ENCODE measurements at regions not wholly inside any gene's neighbourhood (a gene's known extent, or its start where the extent isn't known, plus 50 kb on each side); places are given as distances from the start of the nearest gene placed in this dataset.
"Not testable (repeated sequence)": the region's sequence is repeated elsewhere in the genome, so short reads cannot be mapped to it uniquely, and the experiment has no call there.

DNA sequence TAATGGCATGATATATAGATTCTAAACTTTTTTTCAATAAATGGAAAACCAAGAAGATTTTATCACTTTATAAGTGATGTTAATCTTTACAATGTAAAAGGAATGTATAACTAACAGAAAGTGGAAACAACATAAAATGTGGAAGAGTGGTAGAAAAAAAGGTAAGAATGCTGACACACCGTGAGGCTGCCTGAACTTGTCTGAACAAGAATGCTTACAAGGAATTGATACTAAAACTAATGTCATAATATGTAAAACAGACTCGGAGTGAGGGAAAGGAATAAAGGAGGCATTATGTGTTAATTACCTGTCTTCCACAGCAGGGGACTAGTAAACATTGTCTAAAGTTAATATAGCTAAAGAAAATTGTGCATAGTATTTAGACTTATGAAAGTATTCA is 958.8 kb upstream of the TMEFF2 start:
- no peaks in the 10 kb centered on the region for H3K9me3 Mint-ChIP-seq
- no peaks in the 10 kb centered on the region for H3K4me1 Mint-ChIP-seq (ENCODE audit: low read depth)
- no peaks in the 10 kb centered on the region for H3K27me3 Mint-ChIP-seq
- no peak overlapping the region for H3K4me3 Mint-ChIP-seq
- H3K36me3 Mint-ChIP-seq, result no peaks in the 10 kb centered on the region
- CTCF ChIA-PET, result no interaction called here
- no peak overlapping the region for H3K27ac Mint-ChIP-seq
- intact Hi-C loops (cut with micrococcal nuclease), result no loop called here
- POLR2A ChIA-PET, result no interaction called here
- no peak for DNase-seq

DNA sequence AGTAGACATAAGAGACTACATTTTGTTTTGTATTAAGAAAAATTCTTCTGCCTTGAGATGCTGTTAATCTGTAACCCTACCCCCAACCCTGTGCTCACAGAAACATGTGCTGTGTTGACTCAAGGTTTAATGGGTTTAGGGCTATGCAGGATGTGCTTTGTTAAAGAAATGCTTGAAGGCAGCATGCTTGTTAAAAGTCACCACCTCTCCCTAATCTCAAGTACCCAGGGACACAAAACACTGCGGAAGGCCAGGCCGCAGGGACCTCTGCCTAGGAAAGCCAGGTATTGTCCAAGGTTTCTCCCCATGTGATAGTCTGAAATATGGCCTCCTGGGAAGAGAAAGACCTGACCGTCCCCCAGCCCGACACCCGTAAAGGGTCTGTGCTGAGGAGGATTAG is 947.7 kb upstream of the TMEFF2 start:
- H3K27ac Mint-ChIP-seq; CTCF ChIA-PET; H3K4me1 Mint-ChIP-seq (ENCODE audit: low read depth); POLR2A ChIA-PET; H3K4me3 Mint-ChIP-seq; H3K27me3 Mint-ChIP-seq; H3K9me3 Mint-ChIP-seq; DNase-seq; intact Hi-C loops (cut with micrococcal nuclease); H3K36me3 Mint-ChIP-seq: not testable (repeated sequence)

GRCh38 chr2:193141998-193142397 is 947.3 kb upstream of the TMEFF2 start:
- ChIA-PET CTCF (interaction anchor here (0.6 kb wide), 1 partner anchor 62 kb away, joined by 3 read pairs; no protein-coding TSS in a partner anchor), POLR2A (no interaction called here)
- Mint-ChIP-seq H3K4me1 (ENCODE audit: low read depth) (no peaks in the 10 kb centered on the region), H3K36me3 (no peaks in the 10 kb centered on the region), H3K27ac (no peak overlapping the region), H3K27me3 (no peaks in the 10 kb centered on the region), H3K9me3 (peaks cover 8% of the 10 kb centered on the region), H3K4me3 (no peak overlapping the region)
- no peak for DNase-seq
- intact Hi-C loops (cut with micrococcal nuclease), result no loop called here

DNA sequence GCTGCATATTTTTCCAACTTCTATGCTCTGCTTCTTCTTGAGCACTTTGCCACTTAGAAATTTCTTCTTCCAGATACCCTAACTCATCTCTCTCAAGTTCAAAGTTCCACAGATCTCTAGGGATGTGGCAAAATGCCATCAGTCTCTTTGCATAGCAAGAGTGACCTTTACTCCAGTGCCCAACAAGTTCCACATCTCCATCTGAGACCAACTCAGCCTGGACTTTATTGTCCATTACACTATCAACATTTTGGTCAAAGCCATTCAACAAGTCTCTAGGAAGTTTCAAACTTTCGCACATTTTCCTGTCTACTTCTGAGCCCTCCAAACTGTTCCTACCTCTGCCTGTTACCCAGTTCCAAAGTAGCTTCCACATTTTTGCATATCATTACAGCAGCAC is 946.2 kb upstream of the TMEFF2 start:
- not testable (repeated sequence) for H3K4me3 Mint-ChIP-seq

DNA sequence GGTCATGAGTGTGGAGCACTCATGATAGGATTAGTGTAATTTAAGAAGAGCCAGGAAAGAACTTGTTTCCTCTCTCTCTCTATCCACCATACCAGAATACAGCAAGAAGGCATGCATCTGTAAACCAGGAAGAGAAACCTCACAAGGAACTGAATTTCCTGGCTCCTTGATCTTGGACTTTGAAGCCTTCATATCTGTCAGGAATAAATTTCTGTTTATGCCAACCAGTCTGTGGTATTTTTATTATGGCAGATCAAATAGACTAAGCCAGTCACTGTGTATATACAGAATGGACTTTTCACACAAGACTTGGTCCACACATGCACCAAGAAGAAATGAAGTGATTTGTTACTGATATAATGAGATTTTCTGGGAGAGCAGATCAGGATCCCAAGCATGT is 930.1 kb upstream of the TMEFF2 start:
- H3K36me3 Mint-ChIP-seq, result no peaks in the 10 kb centered on the region
- no peak overlapping the region for H3K4me3 Mint-ChIP-seq
- CTCF ChIA-PET, result no interaction called here
- no peak overlapping the region for H3K27ac Mint-ChIP-seq
- no peaks in the 10 kb centered on the region for H3K9me3 Mint-ChIP-seq
- DNase-seq, result no peak
- no peaks in the 10 kb centered on the region for H3K4me1 Mint-ChIP-seq (ENCODE audit: low read depth)
- POLR2A ChIA-PET, result no interaction called here
- H3K27me3 Mint-ChIP-seq, result no peaks in the 10 kb centered on the region
- intact Hi-C loops (cut with micrococcal nuclease), result no loop called here

More for the DNA sequence above, 946.2 kb upstream of the TMEFF2 start:
- intact Hi-C loops (cut with micrococcal nuclease); CTCF ChIA-PET; H3K4me1 Mint-ChIP-seq (ENCODE audit: low read depth); H3K9me3 Mint-ChIP-seq; H3K27me3 Mint-ChIP-seq; H3K36me3 Mint-ChIP-seq; DNase-seq; POLR2A ChIA-PET; H3K27ac Mint-ChIP-seq: not testable (repeated sequence)

- Mint-ChIP-seq H3K4me1 (ENCODE audit: low read depth) (no peaks in the 10 kb centered on the region), H3K27ac (no peak overlapping the region), H3K4me3 (no peak overlapping the region), H3K9me3 (no peaks in the 10 kb centered on the region), H3K36me3 (no peaks in the 10 kb centered on the region), H3K27me3 (no peaks in the 10 kb centered on the region)
- intact Hi-C loops (cut with micrococcal nuclease), result no loop called here
- ChIA-PET POLR2A (no interaction called here), CTCF (no interaction called here)
- no peak for DNase-seq
Measured at GRCh38 chr2:193114827-193115226, 920.1 kb upstream of the TMEFF2 start.

DNA sequence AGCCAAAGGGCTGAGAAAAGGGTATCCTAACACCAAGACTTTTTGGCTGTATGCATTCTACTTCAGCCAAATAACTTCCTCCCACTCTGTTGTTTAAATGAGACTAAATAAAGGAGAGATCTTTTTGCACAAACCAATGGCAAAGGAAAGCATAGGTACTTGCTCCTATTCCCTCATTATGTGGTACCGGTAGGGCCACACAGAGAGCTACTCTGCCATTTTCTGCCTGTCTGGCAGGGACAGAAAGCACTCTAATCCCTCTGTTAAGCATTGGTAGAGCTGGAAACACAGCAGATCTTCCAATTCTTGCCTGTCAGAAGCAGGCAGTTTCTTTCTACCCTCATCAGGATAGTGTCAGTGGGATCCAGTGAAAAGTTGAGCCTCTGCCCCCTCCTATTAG is 918.3 kb upstream of the TMEFF2 start:
- POLR2A ChIA-PET, result no interaction called here
- H3K4me1 Mint-ChIP-seq (ENCODE audit: low read depth), result no peaks in the 10 kb centered on the region
- no peak overlapping the region for H3K4me3 Mint-ChIP-seq
- intact Hi-C loops (cut with micrococcal nuclease), result no loop called here
- CTCF ChIA-PET, result no interaction called here
- H3K36me3 Mint-ChIP-seq, result no peaks in the 10 kb centered on the region
- no peak for DNase-seq
- no peak overlapping the region for H3K27ac Mint-ChIP-seq
- H3K9me3 Mint-ChIP-seq, result no peaks in the 10 kb centered on the region
- no peaks in the 10 kb centered on the region for H3K27me3 Mint-ChIP-seq

- CTCF ChIA-PET, result no interaction called here
- Mint-ChIP-seq H3K27me3 (no peaks in the 10 kb centered on the region), H3K27ac (no peak overlapping the region), H3K9me3 (no peaks in the 10 kb centered on the region), H3K4me3 (no peak overlapping the region), H3K4me1 (ENCODE audit: low read depth) (no peaks in the 10 kb centered on the region), H3K36me3 (no peaks in the 10 kb centered on the region)
- POLR2A ChIA-PET, result no interaction called here
- intact Hi-C loops (cut with micrococcal nuclease), result no loop called here
- no peak for DNase-seq
Measured at GRCh38 chr2:193103064-193103463, 908.3 kb upstream of the TMEFF2 start.

GRCh38 chr2:193101591-193101990 is 906.9 kb upstream of the TMEFF2 start:
- CTCF ChIA-PET, result no interaction called here
- intact Hi-C loops (cut with micrococcal nuclease), result no loop called here
- no peaks in the 10 kb centered on the region for H3K9me3 Mint-ChIP-seq
- no peaks in the 10 kb centered on the region for H3K4me1 Mint-ChIP-seq (ENCODE audit: low read depth)
- POLR2A ChIA-PET, result interaction anchor here (0.6 kb wide), 1 partner anchor 367 kb away, joined by 3 read pairs; no protein-coding TSS in a partner anchor
- no peaks in the 10 kb centered on the region for H3K36me3 Mint-ChIP-seq
- DNase-seq, result no peak
- no peaks in the 10 kb centered on the region for H3K27me3 Mint-ChIP-seq
- no peak overlapping the region for H3K4me3 Mint-ChIP-seq
- no peak overlapping the region for H3K27ac Mint-ChIP-seq

GRCh38 chr2:193088026-193088425 is 893.3 kb upstream of the TMEFF2 start:
- H3K27ac Mint-ChIP-seq, result no peak overlapping the region
- intact Hi-C loops (cut with micrococcal nuclease), result no loop called here
- no peak for DNase-seq
- H3K9me3 Mint-ChIP-seq, result peaks cover 3% of the 10 kb centered on the region
- H3K27me3 Mint-ChIP-seq, result no peaks in the 10 kb centered on the region
- ChIA-PET CTCF (no interaction called here), POLR2A (no interaction called here)
- no peak overlapping the region for H3K4me3 Mint-ChIP-seq
- H3K36me3 Mint-ChIP-seq, result no peaks in the 10 kb centered on the region
- H3K4me1 Mint-ChIP-seq (ENCODE audit: low read depth), result no peaks in the 10 kb centered on the region

GRCh38 chr2:193076995-193077394 is 882.3 kb upstream of the TMEFF2 start:
- CTCF ChIA-PET, result no interaction called here
- Mint-ChIP-seq H3K4me3 (no peak overlapping the region), H3K4me1 (ENCODE audit: low read depth) (no peaks in the 10 kb centered on the region), H3K9me3 (no peaks in the 10 kb centered on the region), H3K36me3 (no peaks in the 10 kb centered on the region), H3K27me3 (no peaks in the 10 kb centered on the region), H3K27ac (no peak overlapping the region)
- POLR2A ChIA-PET, result no interaction called here
- intact Hi-C loops (cut with micrococcal nuclease), result no loop called here
- no peak for DNase-seq

DNA sequence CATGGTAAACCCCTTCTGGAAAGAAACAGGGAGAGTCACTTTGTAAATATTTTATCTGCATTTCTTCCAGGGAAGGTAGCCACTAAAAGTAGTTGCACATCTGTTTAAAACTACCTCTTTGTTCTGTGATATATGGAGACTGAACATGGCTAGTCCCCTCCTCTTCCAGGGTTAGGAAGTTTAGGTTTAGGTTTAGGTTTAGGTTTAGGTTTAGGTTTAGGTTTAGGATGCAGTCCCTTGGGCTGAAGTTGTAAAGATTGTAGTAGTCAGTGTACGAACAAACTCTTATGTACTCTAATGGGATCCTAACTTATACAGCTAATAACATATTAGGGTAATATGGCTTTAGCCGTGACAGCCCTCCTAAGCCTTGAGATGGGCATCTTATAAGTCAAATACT is 880.2 kb upstream of the TMEFF2 start:
- no peak for DNase-seq
- Mint-ChIP-seq H3K4me1 (ENCODE audit: low read depth) (no peaks in the 10 kb centered on the region), H3K36me3 (no peaks in the 10 kb centered on the region), H3K27me3 (no peaks in the 10 kb centered on the region), H3K9me3 (peaks cover 2% of the 10 kb centered on the region), H3K4me3 (no peak overlapping the region), H3K27ac (no peak overlapping the region)
- intact Hi-C loops (cut with micrococcal nuclease), result no loop called here
- ChIA-PET POLR2A (no interaction called here), CTCF (no interaction called here)

DNA sequence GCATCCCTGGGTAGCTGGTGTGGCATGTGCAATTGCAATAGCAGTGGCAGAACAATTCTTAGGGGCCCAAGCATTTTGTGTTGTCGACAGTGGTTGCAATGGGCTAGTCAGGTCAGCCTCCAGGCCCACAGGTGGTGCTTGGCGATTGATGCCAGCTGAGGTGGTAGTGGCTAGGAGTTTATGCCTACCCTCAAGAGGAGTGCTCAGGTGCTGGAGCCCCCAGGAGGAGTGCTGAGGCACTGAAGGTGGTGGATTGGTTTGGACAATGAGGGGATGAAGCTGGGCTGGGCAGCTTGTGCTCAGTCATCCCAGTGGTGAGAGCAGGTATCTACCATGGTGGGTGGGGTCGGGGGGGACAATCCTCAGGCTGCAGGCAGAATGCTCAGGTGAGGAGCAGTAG is 877.9 kb upstream of the TMEFF2 start:
- ChIA-PET POLR2A (no interaction called here), CTCF (no interaction called here)
- Mint-ChIP-seq H3K4me1 (ENCODE audit: low read depth) (no peaks in the 10 kb centered on the region), H3K27ac (no peak overlapping the region), H3K27me3 (no peaks in the 10 kb centered on the region), H3K36me3 (no peaks in the 10 kb centered on the region), H3K9me3 (peaks cover 2% of the 10 kb centered on the region), H3K4me3 (no peak overlapping the region)
- intact Hi-C loops (cut with micrococcal nuclease), result no loop called here
- no peak for DNase-seq

DNA sequence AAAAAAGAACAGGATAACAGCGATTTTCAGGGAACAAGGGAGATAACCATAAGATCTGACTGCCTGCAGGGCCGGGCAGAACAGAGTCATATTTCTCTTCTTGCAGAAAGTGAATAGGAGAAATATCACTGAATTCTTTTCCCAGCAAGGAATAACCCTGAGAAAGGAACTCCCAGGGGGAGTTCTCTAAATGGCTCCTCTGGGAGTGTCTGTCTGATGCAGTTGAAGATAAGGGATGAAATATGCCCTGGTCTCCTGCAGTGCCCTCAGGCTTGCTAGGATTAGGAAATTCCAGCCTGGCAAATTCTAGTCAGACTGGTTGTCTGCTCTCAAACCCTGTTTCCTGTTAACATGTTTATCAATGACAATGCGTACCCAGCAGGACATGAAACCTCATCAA is 830.8 kb upstream of the TMEFF2 start:
- CTCF ChIA-PET; H3K27ac Mint-ChIP-seq; H3K4me3 Mint-ChIP-seq; POLR2A ChIA-PET; DNase-seq; H3K4me1 Mint-ChIP-seq (ENCODE audit: low read depth); H3K36me3 Mint-ChIP-seq; intact Hi-C loops (cut with micrococcal nuclease); H3K27me3 Mint-ChIP-seq: not testable (repeated sequence)
- peaks cover 17% of the 10 kb centered on the region for H3K9me3 Mint-ChIP-seq

Data from activated CD4-positive, alpha-beta memory T cell treated with anti-CD3 and anti-CD28 coated beads for 36 hours (primary cell).